Left cardiac atrium (tissue), 4 donors: ENCODE measurements at regions not wholly inside any gene's neighbourhood (a gene's known extent, or its start where the extent isn't known, plus 50 kb on each side); places are given as distances from the start of the nearest gene placed in this dataset.

ENCODE experiments used
- ATAC-seq, 2 donors: fragments of 200-7000 bp; cut with Tn5 transposase; one replicate each; pipeline ENCODE4 v1.9.1; 2020; ENCODE audit warnings: mild to moderate bottlenecking in 2 of 2, moderate library complexity in 2 of 2
- DNase-seq: peaks from one replicate; pipeline ENCODE4 v3.0.0-alpha.2; 2020
- intact Hi-C, 2 donors: fragments of 100-400 bp; cut with DNase I; formaldehyde crosslinking; loops; one replicate each; pipeline versions ENCODE4 v1.14.1 to v1.15.1; 2022 to 2023
- donor health status: DM: no; HTN: yes; CAD: no.
- donor health status: DM: no; HTN: yes; CAD: no; lungs with severe emphysema.
- donor health status: DM: yes; HTN: yes; CAD: no.
- donor health status: Dilated cardiomyopathy.

GRCh38 chr20:7010527-7010926 lies 243.0 kb downstream of the BMP2 start:
- ATAC-seq (no peak), DNase-seq (no peak)
- intact Hi-C loops, result no loop called here

- DNase-seq, result no peak
- ATAC-seq, result no peak
- intact Hi-C loops, result no loop called here
Measured at GRCh38 chr20:7015257-7015656, 247.8 kb downstream of the BMP2 start.

GRCh38 chr20:7022597-7022996 lies 255.1 kb downstream of the BMP2 start:
- ATAC-seq, result no peak
- intact Hi-C loops, result no loop called here
- no peak for DNase-seq

- no peak for DNase-seq
- no peak for ATAC-seq
- intact Hi-C loops, result no loop called here
Measured at GRCh38 chr20:7025635-7026034, 258.1 kb downstream of the BMP2 start.

GRCh38 chr20:7029019-7029418 lies 261.5 kb downstream of the BMP2 start:
- ATAC-seq (no peak), DNase-seq (no peak)
- intact Hi-C loops, result no loop called here

GRCh38 chr20:7031222-7031621 lies 263.7 kb downstream of the BMP2 start:
- intact Hi-C loops, result no loop called here
- no peak for ATAC-seq
- no peak for DNase-seq

- ATAC-seq (no peak), DNase-seq (no peak)
- intact Hi-C loops, result no loop called here
Measured at GRCh38 chr20:7038029-7038428, 270.5 kb downstream of the BMP2 start.

GRCh38 chr20:7057611-7058010 lies 290.1 kb downstream of the BMP2 start:
- ATAC-seq (no peak), DNase-seq (no peak)
- intact Hi-C loops, result no loop called here

- intact Hi-C loops, result no loop called here
- DNase-seq, result no peak
- ATAC-seq, result no peak
Measured at GRCh38 chr20:7078804-7079203, 311.3 kb downstream of the BMP2 start.

- intact Hi-C loops, result no loop called here
- ATAC-seq, result no peak
Measured at GRCh38 chr20:7080472-7080871, 313.0 kb downstream of the BMP2 start.

GRCh38 chr20:7085467-7085866 lies 318.0 kb downstream of the BMP2 start:
- intact Hi-C loops, result no loop called here
- no peak for ATAC-seq
- DNase-seq, result no peak

More at GRCh38 chr20:7080472-7080871, 313.0 kb downstream of the BMP2 start:
- DNase-seq, result no peak

GRCh38 chr20:7087803-7088202 lies 320.3 kb downstream of the BMP2 start:
- intact Hi-C loops, result no loop called here
- no peak for ATAC-seq
- no peak for DNase-seq

- ATAC-seq (no peak), DNase-seq (no peak)
- intact Hi-C loops, result no loop called here
Measured at GRCh38 chr20:7090001-7090400, 322.5 kb downstream of the BMP2 start.

- intact Hi-C loops, result no loop called here
- no peak for ATAC-seq
- DNase-seq, result no peak
Measured at GRCh38 chr20:7090811-7091210, 323.3 kb downstream of the BMP2 start.

- ATAC-seq (no peak), DNase-seq (no peak)
- intact Hi-C loops, result no loop called here
Measured at GRCh38 chr20:7091655-7092054, 324.2 kb downstream of the BMP2 start.

- DNase-seq (no peak), ATAC-seq (no peak)
- intact Hi-C loops, result no loop called here
Measured at GRCh38 chr20:7094438-7094997, 327.0 kb downstream of the BMP2 start.

- intact Hi-C loops, result loop anchor here in 1 of 2 donors (10.0 kb wide), 1 partner anchor 168 kb away; no protein-coding TSS in a partner anchor
- ATAC-seq (no peak), DNase-seq (no peak)
Measured at GRCh38 chr20:7106910-7107309, 339.4 kb downstream of the BMP2 start.

- no peak for ATAC-seq
- intact Hi-C loops, result loop anchor here in 1 of 2 donors (10.0 kb wide), 1 partner anchor 166 kb away; no protein-coding TSS in a partner anchor
Measured at GRCh38 chr20:7108929-7109328, 341.4 kb downstream of the BMP2 start.

GRCh38 chr20:7113577-7114466 lies 346.3 kb downstream of the BMP2 start:
- intact Hi-C loops, result loop anchor here in 1 of 2 donors (5.0 to 10.0 kb wide), 3 partner anchors 51 to 743 kb away; no protein-coding TSS in a partner anchor
- DNase-seq (peak; percentile 23), ATAC-seq (peak; percentile 84 to 87)

More at GRCh38 chr20:7108929-7109328, 341.4 kb downstream of the BMP2 start:
- DNase-seq, result no peak

- DNase-seq (no peak), ATAC-seq (peak; percentile 81 to 89)
- intact Hi-C loops, result no loop called here
Measured at GRCh38 chr20:7123457-7123856, 356.0 kb downstream of the BMP2 start.

- peak in 1 of 2 donors; percentile 57 for ATAC-seq
- DNase-seq, result no peak
- intact Hi-C loops, result no loop called here
Measured at GRCh38 chr20:7124120-7124519, 356.6 kb downstream of the BMP2 start.
